HCT116 (cell line): ENCODE measurements at regions not wholly inside any gene's neighbourhood (a gene's known extent, or its start where the extent isn't known, plus 50 kb on each side); places are given as distances from the start of the nearest gene placed in this dataset.

Source experiments
- ATAC-seq: fragments of 200-7000 bp; cut with Tn5 transposase; 2 replicates; pipeline ENCODE4 v1.9.1; 2020; ENCODE audit warnings: mild to moderate bottlenecking, moderate library complexity
- BruUV-seq: library from RNA; stranded (reverse); fragments of 400-500 nt; replicated peaks from 2 replicates; lab custom pipeline; 2021; lab: Mats Ljungman, UMichigan
- CTCF ChIA-PET: fragments of 300-600 bp; sonication (Branson Sonifier 250); formaldehyde crosslinking; loops from one replicate; lab custom pipeline; 2021; ENCODE audit warnings: antibody characterized with exemption; lab: Charles Lee
- POLR2A ChIA-PET: fragments of 300-600, 350-600 bp; sonication (Branson Sonifier 250); formaldehyde crosslinking; loops from one replicate; lab custom pipeline; 2021; ENCODE audit warnings: antibody characterized with exemption; lab: Charles Lee
- RAD21 ChIA-PET, 2 experiments: fragments of 300-600 bp; sonication (Branson Sonifier 250); formaldehyde crosslinking; loops; one replicate each; lab custom pipeline; 2023; ENCODE audit warnings: low total read pairs in 2 of 2; ENCODE audit not compliant: uncharacterized antibody in 2 of 2, unreplicated experiment in 2 of 2, low non-redundant PET in 1 of 2; lab: Charles Lee
- DNase-seq: peaks from one replicate; pipeline ENCODE4 v3.0.0-alpha.2; 2010; ENCODE audit warnings: low read depth, low spot score
- H2AFZ ChIP-seq: fragments of 200-600 bp; shearing (Covaris generic), sonication (generic); 2 replicates; pipeline ENCODE4 v1.6.1; 2017; ENCODE audit warnings: low read depth, mixed run types, mixed read lengths, antibody characterized with exemption, low read length; ENCODE audit not compliant: poor library complexity, severe bottlenecking
- H3K27ac ChIP-seq: 2 replicates; pipeline ENCODE4 v1.5.1; 2012; ENCODE audit warnings: low read depth, low read length
- H3K27me3 ChIP-seq: fragments of 200-600 bp; sonication (generic); 2 replicates; pipeline ENCODE4 v1.6.1; 2016; ENCODE audit warnings: mixed run types, low read length, mixed read lengths; ENCODE audit not compliant: insufficient read depth
- H3K36me3 ChIP-seq, 2 experiments: fragments of 200-500 bp in 1 of 2; fragments of 200-600 bp in 1 of 2; sonication (Bioruptor generic) in 1 of 2; sonication (generic) in 1 of 2; 2 replicates each; pipeline versions ENCODE4 v1.5.1 to v1.6.1; 2014 to 2016; ENCODE audit warnings: low read length in 2 of 2, inconsistent platforms in 1 of 2, mixed read lengths in 1 of 2, mixed run types in 1 of 2; ENCODE audit not compliant: insufficient read depth in 2 of 2, control insufficient read depth in 1 of 2
- H3K4me1 ChIP-seq, 2 experiments: fragments of 200-600 bp in 1 of 2; sonication (generic) in 1 of 2; 2 replicates each; pipeline versions ENCODE4 v1.5.1 to v1.6.1; 2012 to 2017; ENCODE audit warnings: low read length in 2 of 2, inconsistent platforms in 1 of 2, mild to moderate bottlenecking in 1 of 2, mixed read lengths in 1 of 2, mixed run types in 1 of 2, moderate library complexity in 1 of 2; ENCODE audit not compliant: insufficient read depth in 2 of 2, control insufficient read depth in 1 of 2
- H3K4me2 ChIP-seq: fragments of 200-600 bp; sonication (generic); 2 replicates; pipeline ENCODE4 v1.6.1; 2017; ENCODE audit warnings: mixed run types, low read length, mixed read lengths
- H3K4me3 ChIP-seq, 2 experiments: fragments of 200-600 bp in 1 of 2; sonication (generic) in 1 of 2; replicated peaks in 1 of 2; 2 replicates each; pipeline ENCODE4 v1.5.1; 2011 to 2016; ENCODE audit warnings: low read length in 2 of 2, control low read depth in 1 of 2, low read depth in 1 of 2, mild to moderate bottlenecking in 1 of 2, mixed read lengths in 1 of 2, mixed run types in 1 of 2
- H3K79me2 ChIP-seq: fragments of 200-600 bp; sonication (generic); 2 replicates; pipeline ENCODE4 v1.6.1; 2017; ENCODE audit warnings: mild to moderate bottlenecking, mixed run types, low read length, moderate library complexity, mixed read lengths; ENCODE audit not compliant: insufficient read depth
- H3K9ac ChIP-seq: fragments of 200-600 bp; sonication (generic); 2 replicates; pipeline ENCODE4 v1.6.1; 2016; ENCODE audit warnings: low read length, mixed read lengths
- H3K9me2 ChIP-seq: fragments of 200-600 bp; sonication (generic), shearing (Covaris generic); 2 replicates; pipeline ENCODE4 v1.6.1; 2017; ENCODE audit warnings: mixed run types, mild to moderate bottlenecking, moderate library complexity; ENCODE audit not compliant: insufficient read depth
- H3K9me3 ChIP-seq, 2 experiments: fragments of 200-500 bp in 1 of 2; fragments of 200-600 bp in 1 of 2; sonication (Bioruptor generic) in 1 of 2; sonication (generic) in 1 of 2; 2 replicates each; pipeline ENCODE4 v1.6.1; 2014 to 2017; ENCODE audit warnings: low read length in 2 of 2, mixed read lengths in 2 of 2, inconsistent platforms in 1 of 2, low read depth in 1 of 2, mild to moderate bottlenecking in 1 of 2, mixed run types in 1 of 2, moderate library complexity in 1 of 2; ENCODE audit not compliant: control insufficient read depth in 1 of 2, insufficient read depth in 1 of 2
- H4K20me1 ChIP-seq: fragments of 200-600 bp; sonication (generic), shearing (Covaris generic); 2 replicates; pipeline ENCODE4 v1.6.1; 2017; ENCODE audit warnings: mixed run types, mild to moderate bottlenecking, moderate library complexity; ENCODE audit not compliant: insufficient read depth
- CBX3 ChIP-seq: IDR thresholded peaks from 2 replicates; pipeline ENCODE4 v1.6.1; 2012; ENCODE audit warnings: low read depth
- ELF1 ChIP-seq: IDR thresholded peaks from 2 replicates; pipeline ENCODE4 v1.6.1; 2012; ENCODE audit warnings: low read depth, borderline replicate concordance
- EZH2 ChIP-seq: fragments of 200-600 bp; sonication (generic); IDR thresholded peaks from 2 replicates; pipeline ENCODE4 v1.6.1; 2017; ENCODE audit warnings: antibody characterized with exemption, mixed run types
- FOSL1 ChIP-seq: IDR thresholded peaks from 2 replicates; pipeline ENCODE4 v1.6.1; 2012; ENCODE audit warnings: low read depth
- JUND ChIP-seq: IDR thresholded peaks from 2 replicates; pipeline ENCODE4 v1.6.1; 2012
- POLR2AphosphoS5 ChIP-seq: IDR thresholded peaks from 2 replicates; pipeline ENCODE4 v1.6.1; 2011; ENCODE audit warnings: mild to moderate bottlenecking, low read depth, low read length, moderate library complexity
- RAD21 ChIP-seq: IDR thresholded peaks from 2 replicates; pipeline ENCODE4 v1.6.1; 2012; ENCODE audit warnings: low read depth, mild to moderate bottlenecking
- SP1 ChIP-seq: IDR thresholded peaks from 2 replicates; pipeline ENCODE4 v1.6.1; 2012; ENCODE audit warnings: low read depth
- SRF ChIP-seq: IDR thresholded peaks from 2 replicates; pipeline ENCODE4 v1.6.1; 2012; ENCODE audit warnings: low read depth
- TCF7L2 ChIP-seq: IDR thresholded peaks from 2 replicates; pipeline ENCODE4 v1.7.0; 2011; ENCODE audit warnings: borderline replicate concordance, inconsistent platforms; ENCODE audit not compliant: insufficient read depth, insufficient read length; ENCODE audit errors: extremely low read depth
- YY1 ChIP-seq: IDR thresholded peaks from 2 replicates; pipeline ENCODE4 v1.6.1; 2011; ENCODE audit warnings: low read length, low read depth, moderate library complexity, mild to moderate bottlenecking; ENCODE audit not compliant: insufficient replicate concordance; ENCODE audit errors: extremely low read depth
- intact Hi-C: fragments of 100-400 bp; cut with micrococcal nuclease; formaldehyde crosslinking; loops from 2 replicates; pipeline ENCODE4 v1.10.0; 2022
- TF ChIP-seq, protein P1 (sequence below): IDR thresholded peaks from 2 replicates; pipeline ENCODE4 v1.6.1; 2011; ENCODE audit warnings: mild to moderate bottlenecking, low read length, moderate library complexity; ENCODE audit not compliant: insufficient replicate concordance; ENCODE audit errors: extremely low read depth
- TF ChIP-seq, protein P2 (sequence below): IDR thresholded peaks from 2 replicates; pipeline ENCODE4 v1.6.1; 2012

DNA sequence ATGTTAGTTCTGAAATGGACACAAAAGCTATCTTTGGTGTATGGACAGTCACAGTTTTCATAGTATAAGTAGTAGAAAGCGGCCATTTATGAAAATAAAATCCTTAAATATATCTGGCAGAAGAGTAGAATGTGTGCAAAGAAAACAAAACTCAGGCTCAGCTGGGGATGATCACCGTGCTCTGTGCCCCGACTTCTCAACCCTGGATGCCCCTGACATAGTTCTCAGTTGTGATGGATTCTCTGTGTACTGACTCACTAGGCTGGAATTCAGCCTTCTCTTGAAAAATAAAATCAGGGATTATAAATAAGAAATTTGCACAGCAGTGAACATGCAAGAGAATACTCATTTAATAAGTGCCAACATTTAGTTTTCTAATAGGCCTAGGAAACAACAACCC lies 925.1 kb upstream of the NR2F2 start (continued):
- TF ChIP-seq, protein P1, sequence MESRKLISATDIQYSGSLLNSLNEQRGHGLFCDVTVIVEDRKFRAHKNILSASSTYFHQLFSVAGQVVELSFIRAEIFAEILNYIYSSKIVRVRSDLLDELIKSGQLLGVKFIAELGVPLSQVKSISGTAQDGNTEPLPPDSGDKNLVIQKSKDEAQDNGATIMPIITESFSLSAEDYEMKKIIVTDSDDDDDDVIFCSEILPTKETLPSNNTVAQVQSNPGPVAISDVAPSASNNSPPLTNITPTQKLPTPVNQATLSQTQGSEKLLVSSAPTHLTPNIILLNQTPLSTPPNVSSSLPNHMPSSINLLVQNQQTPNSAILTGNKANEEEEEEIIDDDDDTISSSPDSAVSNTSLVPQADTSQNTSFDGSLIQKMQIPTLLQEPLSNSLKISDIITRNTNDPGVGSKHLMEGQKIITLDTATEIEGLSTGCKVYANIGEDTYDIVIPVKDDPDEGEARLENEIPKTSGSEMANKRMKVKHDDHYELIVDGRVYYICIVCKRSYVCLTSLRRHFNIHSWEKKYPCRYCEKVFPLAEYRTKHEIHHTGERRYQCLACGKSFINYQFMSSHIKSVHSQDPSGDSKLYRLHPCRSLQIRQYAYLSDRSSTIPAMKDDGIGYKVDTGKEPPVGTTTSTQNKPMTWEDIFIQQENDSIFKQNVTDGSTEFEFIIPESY: no peak
- no peak for TF ChIP-seq TCF7L2
- TF ChIP-seq RAD21: no peak
- TF ChIP-seq EZH2: no peak
- TF ChIP-seq SP1: no peak
- no peak for TF ChIP-seq CBX3
- TF ChIP-seq FOSL1: no peak
- TF ChIP-seq YY1: no peak
- no peak for TF ChIP-seq SRF

DNA sequence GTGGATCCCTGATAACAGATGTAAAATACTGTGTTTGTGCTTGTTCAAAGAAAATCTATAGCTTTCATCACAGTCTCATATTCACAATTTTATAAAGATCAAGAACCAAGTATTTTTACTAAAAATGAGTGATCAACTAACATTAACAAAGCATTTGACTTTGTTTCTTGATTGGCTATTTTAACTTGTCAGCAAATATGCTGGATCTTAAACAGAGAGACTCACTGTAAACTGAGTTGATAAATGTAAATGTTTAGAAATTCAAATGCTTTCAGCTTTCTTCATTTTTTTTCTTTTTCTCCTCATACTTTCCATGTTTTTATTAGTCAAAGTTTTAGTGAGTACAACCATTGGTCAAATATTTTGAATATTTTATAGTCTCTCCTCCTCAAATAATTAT lies 923.0 kb upstream of the NR2F2 start:
- Histone ChIP-seq H3K79me2 (no peaks in the 10 kb centered on the region), H2AFZ (no peak overlapping the region), H3K36me3 (no peaks in the 10 kb centered on the region), H4K20me1 (no peaks in the 10 kb centered on the region), H3K4me1 (no peaks in the 10 kb centered on the region), H3K27me3 (no peaks in the 10 kb centered on the region), H3K9ac (no peak overlapping the region), H3K9me3 (no peaks in the 10 kb centered on the region), H3K9me2 (no peaks in the 10 kb centered on the region), H3K4me3 (no peak overlapping the region), H3K4me2 (no peak overlapping the region), H3K27ac (no peak overlapping the region)
- ATAC-seq: no peak
- intact Hi-C loops: no loop called here
- POLR2A ChIA-PET: no interaction called here
- DNase-seq: no peak
- RAD21 ChIA-PET: no interaction called here
- BruUV-seq: no TSS peak
- TF ChIP-seq ELF1: no peak
- no peak for TF ChIP-seq POLR2AphosphoS5
- TF ChIP-seq EZH2: no peak
- TF ChIP-seq, protein P2, sequence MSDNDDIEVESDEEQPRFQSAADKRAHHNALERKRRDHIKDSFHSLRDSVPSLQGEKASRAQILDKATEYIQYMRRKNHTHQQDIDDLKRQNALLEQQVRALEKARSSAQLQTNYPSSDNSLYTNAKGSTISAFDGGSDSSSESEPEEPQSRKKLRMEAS: no peak
- TF ChIP-seq YY1: no peak
- TF ChIP-seq JUND: no peak
- CTCF ChIA-PET: no interaction called here
